IMR-90 (cell line): ENCODE measurements at regions not wholly inside any gene's neighbourhood (a gene's known extent, or its start where the extent isn't known, plus 50 kb on each side); places are given as distances from the start of the nearest gene placed in this dataset.

Experiments
- ATAC-seq: fragments of 200-7000 bp; cut with Tn5 transposase; 2 replicates; pipeline ENCODE4 v1.9.1; 2020; ENCODE audit warnings: low read depth, mild to moderate bottlenecking, moderate library complexity
- BruUV-seq: library from RNA; stranded (reverse); fragments of 400-500 nt; replicated peaks from 2 replicates; lab custom pipeline; 2021; lab: Mats Ljungman, UMichigan
- CTCF ChIA-PET: fragments of 300-600 bp; formaldehyde crosslinking; extraction: SDS; loops from one replicate; lab custom pipeline; 2021; ENCODE audit warnings: antibody characterized with exemption; lab: Yijun Ruan, JAX
- POLR2A ChIA-PET: fragments of 300-600 bp; sonication (Branson Sonifier 250); formaldehyde crosslinking; loops from one replicate; lab custom pipeline; 2022; ENCODE audit warnings: antibody characterized with exemption; ENCODE audit not compliant: unreplicated experiment; lab: Charles Lee
- DNase-seq: peaks from one replicate; pipeline ENCODE4 v3.0.0; 2013
- H2AFZ ChIP-seq: replicated peaks from 2 replicates; pipeline ENCODE3; 2013; ENCODE audit warnings: low read length, mild to moderate bottlenecking; ENCODE audit not compliant: poor library complexity
- H2AK5ac ChIP-seq: 2 replicates; pipeline ENCODE4 v1.6.1; 2013; ENCODE audit warnings: low read depth, low read length, inconsistent platforms
- H2AK9ac ChIP-seq: replicated peaks from 2 replicates; pipeline ENCODE3; 2013; ENCODE audit warnings: mild to moderate bottlenecking, low read depth, low read length, moderate library complexity; ENCODE audit not compliant: poor library complexity
- H2BK120ac ChIP-seq: 2 replicates; pipeline ENCODE4 v1.6.1; 2013; ENCODE audit warnings: low read depth, low read length, inconsistent platforms
- H2BK15ac ChIP-seq: 3 replicates; pipeline ENCODE4 v1.6.1; 2013; ENCODE audit warnings: low read depth, low read length, inconsistent platforms
- H2BK20ac ChIP-seq: 2 replicates; pipeline ENCODE4 v1.6.1; 2013; ENCODE audit warnings: low read depth, mild to moderate bottlenecking, inconsistent platforms, low read length, moderate library complexity
- H2BK5ac ChIP-seq: 2 replicates; pipeline ENCODE4 v1.6.1; 2013; ENCODE audit warnings: mild to moderate bottlenecking, low read depth, low read length, inconsistent platforms; ENCODE audit not compliant: poor library complexity, severe bottlenecking
- H3K14ac ChIP-seq: replicated peaks from 2 replicates; pipeline ENCODE4 v1.6.1; 2013; ENCODE audit warnings: low read depth, low read length, inconsistent platforms
- H3K18ac ChIP-seq: 2 replicates; pipeline ENCODE4 v1.6.1; 2013; ENCODE audit warnings: low read depth, low read length, control low read depth
- H3K23ac ChIP-seq: 2 replicates; pipeline ENCODE4 v1.6.1; 2013; ENCODE audit warnings: low read depth, low read length, inconsistent platforms
- H3K27ac ChIP-seq: 2 replicates; pipeline ENCODE4 v1.5.1; 2013; ENCODE audit warnings: mild to moderate bottlenecking, control low read depth, low read length; ENCODE audit not compliant: insufficient read depth
- H3K27me3 ChIP-seq: 2 replicates; pipeline ENCODE4 v1.6.1; 2013; ENCODE audit warnings: low read length; ENCODE audit not compliant: control insufficient read depth, insufficient read depth
- H3K36me3 ChIP-seq: 2 replicates; pipeline ENCODE4 v1.6.1; 2013; ENCODE audit warnings: low read length, mixed read lengths; ENCODE audit not compliant: control insufficient read depth, insufficient read depth
- H3K4ac ChIP-seq: 2 replicates; pipeline ENCODE4 v1.6.1; 2013; ENCODE audit warnings: low read depth, low read length, inconsistent platforms
- H3K4me1 ChIP-seq: 2 replicates; pipeline ENCODE4 v1.6.1; 2013; ENCODE audit warnings: low read length, mixed read lengths; ENCODE audit not compliant: control insufficient read depth, insufficient read depth
- H3K4me2 ChIP-seq: 2 replicates; pipeline ENCODE4 v1.6.1; 2013; ENCODE audit warnings: low read depth, mild to moderate bottlenecking, control low read depth, low read length, moderate library complexity
- H3K4me3 ChIP-seq: 2 replicates; pipeline ENCODE4 v1.5.1; 2013; ENCODE audit warnings: low read depth, mild to moderate bottlenecking, control low read depth, low read length, moderate library complexity; ENCODE audit not compliant: insufficient read depth
- H3K56ac ChIP-seq: 2 replicates; pipeline ENCODE4 v1.6.1; 2013; ENCODE audit warnings: low read length, inconsistent platforms; ENCODE audit not compliant: insufficient read depth; ENCODE audit errors: extremely low read depth
- H3K79me1 ChIP-seq, 2 experiments: 2 replicates each; pipeline ENCODE4 v1.6.1; 2013; ENCODE audit warnings: low read length in 2 of 2, inconsistent platforms in 1 of 2, low read depth in 1 of 2
- H3K9ac ChIP-seq: 2 replicates; pipeline ENCODE4 v1.6.1; 2013; ENCODE audit warnings: low read depth, low read length, control low read depth
- H3K9me1 ChIP-seq: 2 replicates; pipeline ENCODE4 v1.6.1; 2013; ENCODE audit warnings: low read length, inconsistent platforms; ENCODE audit not compliant: insufficient read depth
- H3K9me3 ChIP-seq: 2 replicates; pipeline ENCODE4 v1.6.1; 2013; ENCODE audit warnings: low read length; ENCODE audit not compliant: control insufficient read depth, insufficient read depth
- H4K20me1 ChIP-seq: 2 replicates; pipeline ENCODE4 v1.6.1; 2013; ENCODE audit warnings: low read length, inconsistent platforms; ENCODE audit not compliant: insufficient read depth
- H4K5ac ChIP-seq: 2 replicates; pipeline ENCODE4 v1.6.1; 2013; ENCODE audit warnings: mild to moderate bottlenecking, low read depth, low read length, control low read depth
- H4K8ac ChIP-seq, 2 experiments: 2 replicates each; pipeline ENCODE4 v1.6.1; 2013; ENCODE audit warnings: low read depth in 2 of 2, low read length in 2 of 2, control low read depth in 1 of 2, inconsistent platforms in 1 of 2
- H4K91ac ChIP-seq: 2 replicates; pipeline ENCODE4 v1.6.1; 2013; ENCODE audit warnings: low read depth, low read length, inconsistent platforms; ENCODE audit not compliant: insufficient read depth
- BHLHE40 ChIP-seq: fragments of 150-350 bp; IDR thresholded peaks from 2 replicates; pipeline ENCODE4 v1.6.1; 2016; ENCODE audit warnings: mild to moderate bottlenecking, low read depth, low read length
- CEBPB ChIP-seq: IDR thresholded peaks from 2 replicates; pipeline ENCODE4 v1.6.1; 2012; ENCODE audit warnings: low read depth, low read length, improper control_type of control experiment
- CHD1 ChIP-seq: IDR thresholded peaks from 2 replicates; pipeline ENCODE4 v1.6.1; 2012; ENCODE audit warnings: low read depth, low read length, improper control_type of control experiment
- CTCF ChIP-seq: conservative IDR thresholded peaks from 2 replicates; pipeline ENCODE4 v1.5.1; 2012; ENCODE audit warnings: mild to moderate bottlenecking, low read depth, low read length, improper control_type of control experiment
- ELK1 ChIP-seq: fragments of 150-350 bp; IDR thresholded peaks from 2 replicates; pipeline ENCODE4 v1.6.1; 2016; ENCODE audit warnings: low read depth, mild to moderate bottlenecking, low read length, moderate library complexity, borderline replicate concordance
- FOS ChIP-seq: fragments of 150-350 bp; IDR thresholded peaks from 2 replicates; pipeline ENCODE4 v1.6.1; 2016; ENCODE audit warnings: low read depth, low read length
- MAFK ChIP-seq: IDR thresholded peaks from 2 replicates; pipeline ENCODE4 v1.6.1; 2012; ENCODE audit warnings: low read depth, low read length, improper control_type of control experiment
- MAZ ChIP-seq: IDR thresholded peaks from 2 replicates; pipeline ENCODE4 v1.6.1; 2012; ENCODE audit warnings: low read depth, mild to moderate bottlenecking, low read length, improper control_type of control experiment, moderate library complexity, borderline replicate concordance
- MXI1 ChIP-seq: IDR thresholded peaks from 2 replicates; pipeline ENCODE4 v1.6.1; 2012; ENCODE audit warnings: low read depth, mild to moderate bottlenecking, low read length, moderate library complexity, borderline replicate concordance
- NFE2L2 ChIP-seq: fragments of 150-350 bp; IDR thresholded peaks from 2 replicates; pipeline ENCODE4 v1.6.1; 2016; ENCODE audit warnings: low read depth, mild to moderate bottlenecking, low read length
- POLR2A ChIP-seq: IDR thresholded peaks from 2 replicates; pipeline ENCODE4 v1.6.1; 2012; ENCODE audit warnings: mild to moderate bottlenecking, low read depth, low read length
- RAD21 ChIP-seq: IDR thresholded peaks from 2 replicates; pipeline ENCODE4 v1.6.1; 2012; ENCODE audit warnings: low read length, improper control_type of control experiment
- RCOR1 ChIP-seq: IDR thresholded peaks from 2 replicates; pipeline ENCODE4 v1.6.1; 2012; ENCODE audit warnings: mild to moderate bottlenecking, low read length, improper control_type of control experiment; ENCODE audit not compliant: insufficient replicate concordance
- RFX5 ChIP-seq: IDR thresholded peaks from 2 replicates; pipeline ENCODE4 v1.8.0; 2012; ENCODE audit warnings: low read depth, mild to moderate bottlenecking, low read length, moderate library complexity
- SMC3 ChIP-seq: fragments of 150-350 bp; IDR thresholded peaks from 2 replicates; pipeline ENCODE4 v1.6.1; 2016; ENCODE audit warnings: low read depth, mild to moderate bottlenecking, antibody characterized with exemption, low read length, moderate library complexity
- USF2 ChIP-seq: fragments of 150-350 bp; IDR thresholded peaks from 2 replicates; pipeline ENCODE4 v1.6.1; 2017; ENCODE audit warnings: mild to moderate bottlenecking, antibody characterized with exemption, low read length, low read depth
- WGBS, 2 experiments: methylation state at CpG; one replicate each; pipeline versions ENCODE4 v1.1.5 to v1.1.7; 2013; ENCODE audit warnings: missing lambda C conversion rate in 2 of 2; ENCODE audit not compliant: insufficient read length in 1 of 2; ENCODE audit errors: extremely low coverage in 2 of 2; 5-methylcytosine and 5-hydroxymethylcytosine counted together
- dilution Hi-C: fragments of 300-500 bp; cut with HindIII; formaldehyde crosslinking; loops from one replicate; pipeline ENCODE4 v1.14.3; 2018; ENCODE audit warnings: low sequenced_read_pairs; ENCODE audit not compliant: unreplicated experiment
- in situ Hi-C: fragments of 300-500 bp; cut with MboI; formaldehyde crosslinking; loops from 3 replicates; pipeline ENCODE4 v1.14.3; 2019; ENCODE audit warnings: low sequenced_read_pairs, inconsistent platforms, mixed read lengths
- intact Hi-C: fragments of 100-400 bp; cut with micrococcal nuclease; formaldehyde crosslinking; loops from 2 replicates; pipeline ENCODE4 v1.10.0; 2022

GRCh38 chr6:14250573-14250972, 133.0 kb downstream of the CD83 start:
- Histone ChIP-seq H3K9ac (no peak overlapping the region), H3K36me3 (no peaks in the 10 kb centered on the region), H2BK15ac (no peak overlapping the region), H2AFZ (no peak overlapping the region), H3K79me1 (no peaks in the 10 kb centered on the region), H2AK9ac (no peak overlapping the region), H3K4me3 (no peak overlapping the region), H3K4me2 (no peak overlapping the region), H3K23ac (no peak overlapping the region), H3K18ac (no peak overlapping the region), H2AK5ac (no peak overlapping the region), H4K91ac (no peak overlapping the region), H4K20me1 (no peaks in the 10 kb centered on the region), H3K14ac (no peak overlapping the region), H2BK120ac (no peak overlapping the region), H2BK20ac (no peak overlapping the region), H3K56ac (no peak overlapping the region), H3K27me3 (peaks cover 25% of the 10 kb centered on the region), H3K27ac (no peak overlapping the region), H4K5ac (no peak overlapping the region), H4K8ac (no peak overlapping the region), H3K9me3 (no peaks in the 10 kb centered on the region), H3K4me1 (no peaks in the 10 kb centered on the region), H2BK5ac (no peak overlapping the region), H3K4ac (no peak overlapping the region), H3K9me1 (no peaks in the 10 kb centered on the region)
- no peak for DNase-seq
- in situ Hi-C loops (no loop called here), intact Hi-C loops (no loop called here), dilution Hi-C loops (no loop called here)
- POLR2A ChIA-PET, result no interaction called here
- ATAC-seq, result no peak
- CTCF ChIA-PET, result no interaction called here
- TF ChIP-seq POLR2A (no peak), MAFK (no peak), USF2 (no peak), CHD1 (no peak), SMC3 (no peak), BHLHE40 (no peak), MXI1 (no peak), RAD21 (no peak), RCOR1 (no peak), NFE2L2 (no peak), CTCF (no peak), RFX5 (no peak), FOS (no peak), ELK1 (no peak), MAZ (no peak), CEBPB (no peak)
- BruUV-seq, result no TSS peak
- WGBS, 2 experiments, result 75% methylated on average over 2 of the region's 4 CpGs; no CpG with 5 or more reads in 1 of the 2 experiments
